ENCODE measurements at regions not wholly inside any gene's neighbourhood (a gene's known extent, or its start where the extent isn't known, plus 50 kb on each side); places are given as distances from the start of the nearest gene placed in this dataset.

DNA sequence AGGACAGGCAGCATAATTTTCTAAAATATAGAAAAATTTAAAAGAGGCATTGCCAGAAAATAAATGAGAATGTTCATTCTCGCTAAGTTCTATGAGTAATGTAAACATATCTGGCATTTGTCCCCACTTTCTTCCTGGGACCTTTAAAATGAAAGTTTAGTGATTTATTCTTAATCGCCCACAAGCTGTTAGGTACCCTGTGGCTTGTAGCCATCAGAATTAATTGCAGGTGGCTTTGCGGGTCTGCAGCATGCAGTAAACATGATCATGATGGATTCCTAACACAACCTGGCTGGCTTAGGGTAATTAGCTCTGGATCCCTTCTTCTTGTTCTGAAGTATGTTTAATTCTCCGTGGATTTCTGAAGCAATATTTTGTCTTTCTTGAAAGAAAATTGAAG lies 103.5 kb upstream of the FRMD6 start:
- Histone ChIP-seq H3K36me3 (ENCODE audit: control insufficient read depth, insufficient read depth, low read length) (no peaks in the 10 kb centered on the region), H3K27me3 (ENCODE audit: control insufficient read depth, insufficient read depth, low read length) (no peaks in the 10 kb centered on the region), H3K27ac (ENCODE audit: low read depth, low read length) (no peak overlapping the region), H3K4me3 (ENCODE audit: low read depth, low read length) (no peak overlapping the region), H3K9me3 (ENCODE audit: control insufficient read depth, insufficient read depth, low read length) (no peaks in the 10 kb centered on the region), H3K4me1 (ENCODE audit: control insufficient read depth, insufficient read depth, low read length) (no peaks in the 10 kb centered on the region)
- 69% methylated on average over 2 of the region's 4 CpGs for WGBS (ENCODE audit: insufficient coverage)
- DNase-seq (ENCODE audit: low read depth in 4 of 6, low spot score in 6 of 6), result no peak

DNA sequence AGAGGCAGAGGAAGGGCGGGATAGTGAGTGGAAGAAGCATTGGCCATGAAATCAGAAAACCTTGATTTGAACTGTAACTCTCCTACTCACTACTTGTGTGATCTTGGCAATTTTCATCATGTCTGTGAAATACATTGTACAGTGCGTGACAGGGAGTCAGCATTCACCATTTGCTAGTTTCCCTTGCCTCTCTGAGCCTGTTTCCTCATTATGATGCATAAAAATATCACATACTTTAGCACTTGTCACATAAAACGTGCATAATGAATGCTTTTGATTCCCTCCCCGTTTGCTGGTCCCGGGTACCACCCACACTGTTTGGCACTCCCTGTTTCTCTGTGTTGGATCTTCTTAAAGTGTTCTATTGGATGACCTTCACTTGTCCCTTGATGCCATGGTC lies 101.1 kb upstream of the FRMD6 start:
- no peak overlapping the region for H3K27ac ChIP-seq (ENCODE audit: low read depth, low read length)
- DNase-seq (ENCODE audit: low read depth in 4 of 6, low spot score in 6 of 6), result peak in 1 of 6 donors; percentile 64
- H3K36me3 ChIP-seq (ENCODE audit: control insufficient read depth, insufficient read depth, low read length), result no peaks in the 10 kb centered on the region
- H3K4me3 ChIP-seq (ENCODE audit: low read depth, low read length), result no peak overlapping the region
- WGBS (ENCODE audit: insufficient coverage), result 86% methylated on average over 4 of the region's 5 CpGs
- no peaks in the 10 kb centered on the region for H3K9me3 ChIP-seq (ENCODE audit: control insufficient read depth, insufficient read depth, low read length)
- no peaks in the 10 kb centered on the region for H3K27me3 ChIP-seq (ENCODE audit: control insufficient read depth, insufficient read depth, low read length)
- H3K4me1 ChIP-seq (ENCODE audit: control insufficient read depth, insufficient read depth, low read length), result no peaks in the 10 kb centered on the region

DNA sequence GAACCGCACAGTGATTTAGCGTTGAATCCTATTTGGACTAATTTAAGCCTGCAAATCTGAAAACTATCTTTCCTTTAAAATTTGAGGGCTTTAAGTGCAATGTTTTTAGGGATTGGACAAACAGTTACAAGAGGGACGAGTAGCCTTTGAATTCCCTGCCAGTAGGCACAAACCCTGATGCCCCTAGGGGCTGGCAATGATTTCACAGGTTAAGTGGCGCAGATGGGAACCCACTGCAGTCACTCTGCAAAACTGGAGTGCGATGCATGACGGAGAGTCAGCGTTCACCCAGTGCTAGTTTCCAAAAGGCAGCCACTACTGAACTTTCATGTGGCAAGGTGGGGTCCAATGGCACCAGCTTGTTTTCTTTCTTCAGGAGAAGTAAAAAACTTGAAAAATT lies 99.4 kb upstream of the FRMD6 start:
- no peaks in the 10 kb centered on the region for H3K36me3 ChIP-seq (ENCODE audit: control insufficient read depth, insufficient read depth, low read length)
- no peaks in the 10 kb centered on the region for H3K27me3 ChIP-seq (ENCODE audit: control insufficient read depth, insufficient read depth, low read length)
- no peak for DNase-seq (ENCODE audit: low read depth in 4 of 6, low spot score in 6 of 6)
- 87% methylated on average over 5 of the region's 7 CpGs for WGBS (ENCODE audit: insufficient coverage)
- no peaks in the 10 kb centered on the region for H3K4me1 ChIP-seq (ENCODE audit: control insufficient read depth, insufficient read depth, low read length)
- no peak overlapping the region for H3K27ac ChIP-seq (ENCODE audit: low read depth, low read length)
- no peak overlapping the region for H3K4me3 ChIP-seq (ENCODE audit: low read depth, low read length)
- no peaks in the 10 kb centered on the region for H3K9me3 ChIP-seq (ENCODE audit: control insufficient read depth, insufficient read depth, low read length)

DNA sequence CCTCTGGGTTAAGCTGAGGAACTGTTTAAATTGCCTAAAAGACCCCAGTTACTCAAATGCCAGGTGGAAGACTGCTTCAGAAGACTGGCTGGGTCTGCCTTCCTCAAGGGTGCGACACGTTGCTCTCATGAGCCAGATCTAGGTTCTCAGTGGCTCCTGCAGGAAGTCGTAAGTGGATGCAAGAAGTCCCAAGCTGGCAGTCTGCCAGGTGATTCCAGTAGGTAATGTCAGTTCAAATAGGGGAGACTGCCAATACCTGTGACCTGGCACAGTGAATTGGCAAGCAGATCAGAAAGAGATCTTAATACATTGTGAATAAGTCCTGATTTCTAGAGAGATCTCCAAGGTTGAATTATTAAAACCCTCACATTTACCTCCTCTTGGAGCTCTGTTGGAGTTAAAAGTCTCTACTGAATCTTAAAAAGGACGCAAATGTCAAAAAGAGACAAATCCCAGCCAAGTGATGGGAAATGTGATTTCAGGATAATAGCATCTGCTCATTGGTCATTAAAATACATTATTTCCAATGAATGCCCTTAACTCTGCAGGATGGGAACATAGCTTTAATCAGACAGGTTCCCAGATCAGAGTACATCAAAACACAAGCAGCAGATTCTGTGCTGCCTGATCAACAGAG lies 98.8 kb upstream of the FRMD6 start:
- Histone ChIP-seq H3K27ac (ENCODE audit: low read depth, low read length) (no peak overlapping the region), H3K36me3 (ENCODE audit: control insufficient read depth, insufficient read depth, low read length) (no peaks in the 10 kb centered on the region), H3K4me1 (ENCODE audit: control insufficient read depth, insufficient read depth, low read length) (no peaks in the 10 kb centered on the region), H3K27me3 (ENCODE audit: control insufficient read depth, insufficient read depth, low read length) (no peaks in the 10 kb centered on the region), H3K4me3 (ENCODE audit: low read depth, low read length) (no peak overlapping the region), H3K9me3 (ENCODE audit: control insufficient read depth, insufficient read depth, low read length) (no peaks in the 10 kb centered on the region)
- peak in 1 of 6 donors; percentile 53 for DNase-seq (ENCODE audit: low read depth in 4 of 6, low spot score in 6 of 6)
- WGBS (ENCODE audit: insufficient coverage), result 66% methylated on average over 3 of the region's 4 CpGs

DNA sequence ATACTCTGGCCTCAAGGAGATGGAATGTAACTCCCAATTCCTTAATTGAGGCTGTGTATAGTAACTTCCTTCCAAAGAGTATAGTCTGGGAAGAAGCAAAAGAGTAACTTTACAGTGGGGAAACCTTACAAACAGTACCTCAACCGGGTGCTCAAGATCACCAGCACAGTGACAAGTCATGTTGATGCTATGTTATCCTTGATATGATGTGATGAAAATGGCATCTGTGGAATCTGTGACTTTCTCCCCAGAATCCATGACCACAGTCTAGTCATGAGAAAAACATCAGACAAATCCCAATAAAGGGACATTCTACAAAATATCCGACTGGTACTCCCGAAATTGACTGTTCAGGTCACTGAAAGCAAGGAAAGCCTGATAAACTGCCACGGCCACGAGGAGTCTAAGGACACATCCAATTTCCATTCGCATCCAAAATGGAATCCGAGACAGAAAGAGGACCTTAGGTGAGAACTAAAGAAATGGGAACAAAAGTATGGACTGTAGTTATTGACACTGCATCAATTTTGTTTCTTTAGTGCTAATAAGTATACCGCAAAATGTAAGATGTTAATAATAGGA lies 97.3 kb upstream of the FRMD6 start:
- DNase-seq (ENCODE audit: low read depth in 4 of 6, low spot score in 6 of 6), result no peak
- H3K4me1 ChIP-seq (ENCODE audit: control insufficient read depth, insufficient read depth, low read length), result no peaks in the 10 kb centered on the region

DNA sequence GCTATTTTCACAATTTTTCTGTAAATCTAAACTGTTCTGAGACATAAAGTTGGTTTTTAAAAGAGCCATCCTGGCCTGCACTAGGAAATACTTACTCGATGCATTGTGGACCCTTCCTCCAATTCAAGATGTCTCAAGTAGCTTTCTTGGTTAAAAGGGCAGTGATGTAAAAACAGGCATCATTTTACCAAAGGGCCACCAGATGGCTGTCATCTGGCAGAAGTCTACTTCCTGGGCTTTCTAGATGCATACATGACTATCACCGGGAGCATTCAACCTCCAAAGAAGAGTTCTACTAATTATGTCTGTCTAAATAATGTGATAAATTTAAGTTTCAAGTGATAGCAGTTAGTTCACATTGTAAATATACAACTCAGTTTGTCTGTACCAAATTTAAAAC lies 96.8 kb upstream of the FRMD6 start:
- H3K9me3 ChIP-seq (ENCODE audit: control insufficient read depth, insufficient read depth, low read length), result no peaks in the 10 kb centered on the region
- H3K4me1 ChIP-seq (ENCODE audit: control insufficient read depth, insufficient read depth, low read length), result no peaks in the 10 kb centered on the region
- H3K36me3 ChIP-seq (ENCODE audit: control insufficient read depth, insufficient read depth, low read length), result no peaks in the 10 kb centered on the region
- no peak for DNase-seq (ENCODE audit: low read depth in 4 of 6, low spot score in 6 of 6)
- no peaks in the 10 kb centered on the region for H3K27me3 ChIP-seq (ENCODE audit: control insufficient read depth, insufficient read depth, low read length)
- H3K4me3 ChIP-seq (ENCODE audit: low read depth, low read length), result no peak overlapping the region
- 100% methylated on average over 1 of the region's 2 CpGs for WGBS (ENCODE audit: insufficient coverage)
- H3K27ac ChIP-seq (ENCODE audit: low read depth, low read length), result no peak overlapping the region

More for the DNA sequence above, 97.3 kb upstream of the FRMD6 start:
- no peaks in the 10 kb centered on the region for H3K9me3 ChIP-seq (ENCODE audit: control insufficient read depth, insufficient read depth, low read length)
- no peak overlapping the region for H3K4me3 ChIP-seq (ENCODE audit: low read depth, low read length)
- WGBS (ENCODE audit: insufficient coverage), result 97% methylated on average over 6 of the region's 8 CpGs
- no peak overlapping the region for H3K27ac ChIP-seq (ENCODE audit: low read depth, low read length)
- H3K36me3 ChIP-seq (ENCODE audit: control insufficient read depth, insufficient read depth, low read length), result no peaks in the 10 kb centered on the region
- no peaks in the 10 kb centered on the region for H3K27me3 ChIP-seq (ENCODE audit: control insufficient read depth, insufficient read depth, low read length)

DNA sequence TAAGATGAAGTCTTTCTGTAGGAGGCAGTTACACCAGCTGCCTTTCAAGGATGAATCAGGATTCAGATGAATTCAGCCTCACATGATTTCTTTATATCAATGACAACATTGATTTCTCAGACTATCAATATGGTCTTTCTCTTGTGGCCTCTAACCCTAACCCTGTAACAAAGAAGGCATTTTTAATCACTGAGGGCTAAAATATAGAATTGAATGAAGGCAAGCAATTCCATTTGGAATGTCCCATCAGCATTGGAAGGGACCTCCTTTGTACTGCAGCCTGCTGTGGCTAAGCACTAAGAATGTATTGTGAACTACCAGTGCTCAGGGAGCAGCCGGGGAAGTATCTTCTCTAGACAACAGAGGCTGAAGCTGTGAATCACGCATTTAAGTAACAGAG lies 90.6 kb upstream of the FRMD6 start:
- Histone ChIP-seq H3K36me3 (ENCODE audit: control insufficient read depth, insufficient read depth, low read length) (no peaks in the 10 kb centered on the region), H3K27ac (ENCODE audit: low read depth, low read length) (no peak overlapping the region), H3K27me3 (ENCODE audit: control insufficient read depth, insufficient read depth, low read length) (no peaks in the 10 kb centered on the region), H3K9me3 (ENCODE audit: control insufficient read depth, insufficient read depth, low read length) (no peaks in the 10 kb centered on the region), H3K4me3 (ENCODE audit: low read depth, low read length) (no peak overlapping the region), H3K4me1 (ENCODE audit: control insufficient read depth, insufficient read depth, low read length) (no peaks in the 10 kb centered on the region)
- WGBS (ENCODE audit: insufficient coverage), result 77% methylated on average over 2 of the region's 2 CpGs
- peak in 1 of 6 donors; percentile 39 for DNase-seq (ENCODE audit: low read depth in 4 of 6, low spot score in 6 of 6)

DNA sequence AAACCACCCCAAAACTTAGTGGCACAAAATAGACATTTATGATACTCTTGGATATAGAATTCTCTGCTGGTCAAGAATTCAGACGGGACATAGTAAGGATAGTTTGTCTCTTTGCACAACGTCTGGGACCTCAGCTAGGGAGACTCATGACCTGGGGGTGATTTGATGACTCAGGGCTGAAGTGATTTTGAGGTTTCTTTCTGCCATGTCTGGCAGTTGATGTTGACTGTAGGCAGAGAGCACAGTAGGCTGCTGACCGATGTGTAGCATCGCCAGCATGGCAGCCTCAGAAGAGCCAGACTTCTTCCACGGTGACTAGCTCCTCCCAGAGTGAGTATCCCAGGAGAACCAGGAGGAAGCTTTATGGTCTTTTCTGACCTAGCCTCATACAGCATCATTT lies 88.9 kb upstream of the FRMD6 start:
- Histone ChIP-seq H3K27me3 (ENCODE audit: control insufficient read depth, insufficient read depth, low read length) (no peaks in the 10 kb centered on the region), H3K36me3 (ENCODE audit: control insufficient read depth, insufficient read depth, low read length) (no peaks in the 10 kb centered on the region), H3K4me3 (ENCODE audit: low read depth, low read length) (no peak overlapping the region), H3K4me1 (ENCODE audit: control insufficient read depth, insufficient read depth, low read length) (no peaks in the 10 kb centered on the region), H3K27ac (ENCODE audit: low read depth, low read length) (no peak overlapping the region), H3K9me3 (ENCODE audit: control insufficient read depth, insufficient read depth, low read length) (no peaks in the 10 kb centered on the region)
- 98% methylated on average over 5 of the region's 5 CpGs for WGBS (ENCODE audit: insufficient coverage)
- no peak for DNase-seq (ENCODE audit: low read depth in 4 of 6, low spot score in 6 of 6)

DNA sequence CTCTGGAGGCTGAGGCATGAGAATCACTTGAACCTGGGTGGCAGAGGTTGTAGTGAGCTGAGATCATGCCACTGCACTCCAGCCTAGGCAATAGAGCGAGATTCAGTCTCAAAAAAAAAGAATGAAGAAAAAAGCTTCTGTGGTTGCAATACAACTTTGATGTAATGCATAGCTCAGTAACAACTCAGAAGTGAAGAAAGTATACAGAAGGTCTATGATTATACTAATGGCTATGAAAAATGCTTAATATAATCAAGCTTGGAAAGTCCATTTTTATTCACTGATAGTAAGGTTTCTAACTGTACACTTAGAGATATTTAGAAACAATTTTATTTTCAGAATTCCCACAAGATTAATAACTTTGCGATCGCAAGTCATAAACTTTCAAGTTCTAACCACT lies 88.2 kb upstream of the FRMD6 start:
- no peaks in the 10 kb centered on the region for H3K36me3 ChIP-seq (ENCODE audit: control insufficient read depth, insufficient read depth, low read length)
- H3K4me3 ChIP-seq (ENCODE audit: low read depth, low read length), result no peak overlapping the region

DNA sequence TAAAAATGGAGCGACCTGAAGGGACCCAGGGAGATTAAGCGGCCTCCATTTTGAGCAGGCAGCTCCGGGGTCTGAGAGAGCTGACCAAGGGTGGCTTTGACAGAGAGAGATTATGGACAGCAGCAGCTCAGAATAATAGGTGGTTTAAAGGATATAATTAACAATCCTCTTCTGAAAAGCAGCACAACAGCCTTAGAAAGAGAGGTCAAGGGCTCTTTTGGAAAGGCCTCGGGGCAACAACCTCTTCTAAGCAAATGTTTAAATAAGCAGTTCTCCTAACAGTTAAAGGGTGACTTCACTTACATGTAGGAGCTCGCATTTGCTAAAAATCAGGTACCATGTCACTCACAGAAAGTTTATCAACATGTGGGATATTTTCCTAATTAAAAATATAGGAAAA lies 87.2 kb upstream of the FRMD6 start:
- Histone ChIP-seq H3K9me3 (ENCODE audit: control insufficient read depth, insufficient read depth, low read length) (no peaks in the 10 kb centered on the region), H3K4me3 (ENCODE audit: low read depth, low read length) (no peak overlapping the region), H3K36me3 (ENCODE audit: control insufficient read depth, insufficient read depth, low read length) (no peaks in the 10 kb centered on the region), H3K27me3 (ENCODE audit: control insufficient read depth, insufficient read depth, low read length) (no peaks in the 10 kb centered on the region), H3K4me1 (ENCODE audit: control insufficient read depth, insufficient read depth, low read length) (no peaks in the 10 kb centered on the region), H3K27ac (ENCODE audit: low read depth, low read length) (no peak overlapping the region)
- no peak for DNase-seq (ENCODE audit: low read depth in 4 of 6, low spot score in 6 of 6)
- WGBS (ENCODE audit: insufficient coverage), result 57% methylated on average over 3 of the region's 5 CpGs

More for the DNA sequence above, 88.2 kb upstream of the FRMD6 start:
- Histone ChIP-seq H3K27me3 (ENCODE audit: control insufficient read depth, insufficient read depth, low read length) (no peaks in the 10 kb centered on the region), H3K27ac (ENCODE audit: low read depth, low read length) (no peak overlapping the region), H3K9me3 (ENCODE audit: control insufficient read depth, insufficient read depth, low read length) (no peaks in the 10 kb centered on the region), H3K4me1 (ENCODE audit: control insufficient read depth, insufficient read depth, low read length) (no peaks in the 10 kb centered on the region)
- WGBS (ENCODE audit: insufficient coverage), result no CpG with 5 or more reads among the region's 3 CpGs
- DNase-seq (ENCODE audit: low read depth in 4 of 6, low spot score in 6 of 6), result no peak

All from spinal cord (tissue), 9 donors.